ENCODE measurements at regions not wholly inside any gene's neighbourhood (a gene's known extent, or its start where the extent isn't known, plus 50 kb on each side); places are given as distances from the start of the nearest gene placed in this dataset.

DNA sequence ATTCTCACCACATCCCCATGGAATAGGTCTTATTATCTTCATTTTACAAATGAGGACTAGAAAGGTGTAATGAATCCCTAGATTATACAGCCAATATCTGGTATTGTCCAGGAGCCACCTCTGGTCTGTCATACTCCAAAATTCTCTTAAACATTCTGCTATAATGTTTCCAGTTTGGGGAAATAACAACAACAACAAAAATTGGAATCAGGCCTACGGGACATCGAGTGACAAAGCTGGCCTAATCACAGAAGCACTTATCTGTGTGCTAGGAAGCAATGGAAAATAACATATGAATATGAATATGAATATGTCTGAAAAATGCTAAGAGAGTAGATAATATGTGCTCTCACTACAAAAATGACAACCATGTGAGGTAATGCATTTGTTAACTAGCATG, 264.1 kb downstream of the GASK1B start:
- TF ChIP-seq, protein P1, sequence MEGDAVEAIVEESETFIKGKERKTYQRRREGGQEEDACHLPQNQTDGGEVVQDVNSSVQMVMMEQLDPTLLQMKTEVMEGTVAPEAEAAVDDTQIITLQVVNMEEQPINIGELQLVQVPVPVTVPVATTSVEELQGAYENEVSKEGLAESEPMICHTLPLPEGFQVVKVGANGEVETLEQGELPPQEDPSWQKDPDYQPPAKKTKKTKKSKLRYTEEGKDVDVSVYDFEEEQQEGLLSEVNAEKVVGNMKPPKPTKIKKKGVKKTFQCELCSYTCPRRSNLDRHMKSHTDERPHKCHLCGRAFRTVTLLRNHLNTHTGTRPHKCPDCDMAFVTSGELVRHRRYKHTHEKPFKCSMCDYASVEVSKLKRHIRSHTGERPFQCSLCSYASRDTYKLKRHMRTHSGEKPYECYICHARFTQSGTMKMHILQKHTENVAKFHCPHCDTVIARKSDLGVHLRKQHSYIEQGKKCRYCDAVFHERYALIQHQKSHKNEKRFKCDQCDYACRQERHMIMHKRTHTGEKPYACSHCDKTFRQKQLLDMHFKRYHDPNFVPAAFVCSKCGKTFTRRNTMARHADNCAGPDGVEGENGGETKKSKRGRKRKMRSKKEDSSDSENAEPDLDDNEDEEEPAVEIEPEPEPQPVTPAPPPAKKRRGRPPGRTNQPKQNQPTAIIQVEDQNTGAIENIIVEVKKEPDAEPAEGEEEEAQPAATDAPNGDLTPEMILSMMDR (conservative IDR thresholded peaks at IDR 0.05; ENCODE audit: low read length) = no peak
- TF ChIP-seq EZH2phosphoT487 (IDR thresholded peaks at IDR 0.05; ENCODE audit: borderline replicate concordance, low read depth, low read length) = no peak
